GM23248 (cell line): ENCODE measurements at regions not wholly inside any gene's neighbourhood (a gene's known extent, or its start where the extent isn't known, plus 50 kb on each side); places are given as distances from the start of the nearest gene placed in this dataset.

Source experiments
- DNase-seq: peaks from one replicate; pipeline ENCODE4 v3.0.0-alpha.2; 2015
- H2AFZ ChIP-seq: fragments of 200-600 bp; sonication (generic); 2 replicates; pipeline ENCODE4 v1.6.1; 2016; ENCODE audit warnings: antibody characterized with exemption
- H3F3A ChIP-seq: fragments of 200-600 bp; sonication (generic); 2 replicates; pipeline ENCODE4 v1.6.1; 2016; ENCODE audit warnings: mild to moderate bottlenecking, antibody characterized with exemption, mixed run types; ENCODE audit not compliant: insufficient read depth
- H3K27ac ChIP-seq: fragments of 200-600 bp; sonication (generic); 2 replicates; pipeline ENCODE4 v1.5.1; 2016; ENCODE audit warnings: mild to moderate bottlenecking
- H3K27me3 ChIP-seq: fragments of 200-600 bp; sonication (generic); replicated peaks from 2 replicates; pipeline ENCODE4 v1.6.1; 2016; ENCODE audit warnings: mild to moderate bottlenecking; ENCODE audit not compliant: insufficient read depth
- H3K36me3 ChIP-seq: fragments of 200-600 bp; sonication (generic); 2 replicates; pipeline ENCODE4 v1.6.1; 2016; ENCODE audit warnings: low read depth, mild to moderate bottlenecking
- H3K4me1 ChIP-seq: fragments of 200-600 bp; sonication (generic); 2 replicates; pipeline ENCODE4 v1.6.1; 2016; ENCODE audit warnings: mild to moderate bottlenecking; ENCODE audit not compliant: insufficient read depth
- H3K4me2 ChIP-seq: fragments of 200-600 bp; sonication (generic); one replicate; pipeline ENCODE4 v1.6.1; 2016; ENCODE audit warnings: mild to moderate bottlenecking; ENCODE audit not compliant: unreplicated experiment
- H3K4me3 ChIP-seq: fragments of 200-600 bp; sonication (generic); 2 replicates; pipeline ENCODE4 v1.5.1; 2016; ENCODE audit warnings: mild to moderate bottlenecking
- H3K79me2 ChIP-seq: fragments of 200-600 bp; sonication (generic); 2 replicates; pipeline ENCODE4 v1.6.1; 2016; ENCODE audit warnings: mild to moderate bottlenecking; ENCODE audit not compliant: insufficient read depth
- H3K9ac ChIP-seq: fragments of 200-600 bp; sonication (generic); 2 replicates; pipeline ENCODE4 v1.6.1; 2016; ENCODE audit warnings: mild to moderate bottlenecking
- H3K9me2 ChIP-seq: fragments of 200-600 bp; sonication (generic); 2 replicates; pipeline ENCODE4 v1.6.1; 2016; ENCODE audit warnings: mixed run types, mild to moderate bottlenecking, moderate library complexity; ENCODE audit not compliant: insufficient read depth
- H3K9me3 ChIP-seq: fragments of 200-600 bp; sonication (generic); one replicate; pipeline ENCODE4 v1.6.1; 2017; ENCODE audit warnings: low read depth
- H4K20me1 ChIP-seq: fragments of 200-600 bp; sonication (generic); 2 replicates; pipeline ENCODE4 v1.6.0; 2016; ENCODE audit not compliant: insufficient read depth
- EZH2 ChIP-seq: fragments of 200-600 bp; sonication (generic); IDR thresholded peaks from 2 replicates; pipeline ENCODE4 v1.6.1; 2018; ENCODE audit warnings: antibody characterized with exemption, mild to moderate bottlenecking; ENCODE audit not compliant: insufficient read depth, poor library complexity, severe bottlenecking
- EZH2phosphoT487 ChIP-seq: fragments of 200-600 bp; sonication (generic); IDR thresholded peaks from 2 replicates; pipeline ENCODE4 v1.6.1; 2018; ENCODE audit warnings: antibody characterized with exemption, moderate library complexity, mild to moderate bottlenecking, low read depth; ENCODE audit not compliant: insufficient read depth
- WGBS, 2 experiments: methylation state at CpG; one replicate each; pipeline ENCODE4 v1.1.6; 2015 to 2017; ENCODE audit warnings: low lambda C conversion rate in 2 of 2, low coverage in 1 of 2; ENCODE audit errors: missing lambda C conversion rate in 2 of 2; 5-methylcytosine and 5-hydroxymethylcytosine counted together
- in situ Hi-C: fragments of 300-500 bp; cut with MboI; formaldehyde crosslinking; loops from 2 replicates; pipeline ENCODE4 v1.15.0; 2020

- H3K79me2 ChIP-seq = no peaks in the 10 kb centered on the region
- no peak overlapping the region for H3K4me2 ChIP-seq
- TF ChIP-seq EZH2 = no peak
- TF ChIP-seq EZH2phosphoT487 = no peak
- H2AFZ ChIP-seq = no peak overlapping the region
- no peaks in the 10 kb centered on the region for H3K36me3 ChIP-seq
- H3F3A ChIP-seq = no peaks in the 10 kb centered on the region
- in situ Hi-C loops = loop anchor here (10.0 kb wide), 2 partner anchors 354 to 424 kb away; partner anchors contain the start of gene TFAP2C
- peaks cover 19% of the 10 kb centered on the region for H3K27me3 ChIP-seq
- H4K20me1 ChIP-seq = no peaks in the 10 kb centered on the region
- no peaks in the 10 kb centered on the region for H3K9me2 ChIP-seq
- H3K4me3 ChIP-seq = no peak overlapping the region
- H3K27ac ChIP-seq = no peak overlapping the region
- no peak overlapping the region for H3K9ac ChIP-seq
- no peaks in the 10 kb centered on the region for H3K4me1 ChIP-seq
- no peak for DNase-seq
- no peaks in the 10 kb centered on the region for H3K9me3 ChIP-seq
- 78% methylated on average over 13 of the region's 13 CpGs for WGBS, 2 experiments
Measured at GRCh38 chr20:56978475-56978874, 288.0 kb downstream of the BMP7 start.

GRCh38 chr20:56979125-56979524, 287.3 kb downstream of the BMP7 start:
- in situ Hi-C loops = loop anchor here (10.0 kb wide), 2 partner anchors 354 to 424 kb away; partner anchors contain the start of gene TFAP2C
- WGBS, 2 experiments = 66 to 83% methylated on average over 4 to 5 of the region's 5 CpGs
- no peaks in the 10 kb centered on the region for H3K79me2 ChIP-seq
- no peak for DNase-seq
- H3K9me3 ChIP-seq = no peaks in the 10 kb centered on the region
- no peak overlapping the region for H3K27ac ChIP-seq
- H3K27me3 ChIP-seq = peaks cover 19% of the 10 kb centered on the region
- H4K20me1 ChIP-seq = no peaks in the 10 kb centered on the region
- H3K9ac ChIP-seq = no peak overlapping the region
- H3K36me3 ChIP-seq = no peaks in the 10 kb centered on the region
- no peak overlapping the region for H2AFZ ChIP-seq
- peaks cover under 1% of the 10 kb centered on the region; the same call in 1 of the 2 replicates for H3K9me2 ChIP-seq
- H3K4me1 ChIP-seq = no peaks in the 10 kb centered on the region
- H3F3A ChIP-seq = no peaks in the 10 kb centered on the region
- TF ChIP-seq EZH2phosphoT487 = no peak
- H3K4me3 ChIP-seq = no peak overlapping the region
- H3K4me2 ChIP-seq = no peak overlapping the region

DNA sequence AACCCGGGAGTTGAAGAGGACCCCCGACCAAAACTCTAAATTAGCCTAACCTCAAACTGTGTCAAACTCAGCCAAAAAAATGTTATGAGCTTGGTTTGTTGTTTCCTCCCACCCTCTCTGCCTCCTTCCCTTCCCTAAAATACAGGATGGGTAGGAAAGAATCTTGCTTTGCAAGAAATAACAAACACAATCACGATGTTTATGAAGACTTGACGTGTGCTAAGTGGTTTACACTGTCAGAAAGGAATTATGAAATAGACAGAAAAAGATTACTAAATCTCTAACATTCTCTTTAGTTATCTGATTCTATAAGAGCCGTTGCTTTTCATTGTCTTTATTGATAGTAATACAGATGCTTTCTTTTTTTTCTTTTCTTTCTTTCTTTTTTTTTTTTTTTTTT, 285.1 kb downstream of the BMP7 start:
- DNase-seq = no peak
- Histone ChIP-seq H3K4me1 (no peaks in the 10 kb centered on the region), H3K4me2 (no peak overlapping the region), H3F3A (peaks cover 10% of the 10 kb centered on the region), H3K9me3 (no peaks in the 10 kb centered on the region), H3K27me3 (peaks cover 14% of the 10 kb centered on the region), H2AFZ (no peak overlapping the region), H4K20me1 (no peaks in the 10 kb centered on the region), H3K9ac (no peak overlapping the region), H3K9me2 (peaks cover 4% of the 10 kb centered on the region; the same call in 1 of the 2 replicates), H3K36me3 (no peaks in the 10 kb centered on the region), H3K27ac (no peak overlapping the region), H3K79me2 (no peaks in the 10 kb centered on the region), H3K4me3 (no peak overlapping the region)
- 55 to 61% methylated on average over 5 of the region's 5 CpGs for WGBS, 2 experiments
- TF ChIP-seq EZH2phosphoT487 = no peak
- TF ChIP-seq EZH2 = no peak
- in situ Hi-C loops = no loop called here

GRCh38 chr20:56983813-56984212, 282.6 kb downstream of the BMP7 start:
- H3K9me2 ChIP-seq = peaks cover 4% of the 10 kb centered on the region; the same call in 1 of the 2 replicates
- H3K27me3 ChIP-seq = peaks cover 14% of the 10 kb centered on the region
- TF ChIP-seq EZH2phosphoT487 (no peak), EZH2 (no peak)
- in situ Hi-C loops = no loop called here
- no peak overlapping the region for H2AFZ ChIP-seq
- no peak overlapping the region for H3K4me3 ChIP-seq
- H3K9me3 ChIP-seq = no peaks in the 10 kb centered on the region
- no peak for DNase-seq
- H3K27ac ChIP-seq = no peak overlapping the region
- H4K20me1 ChIP-seq = no peaks in the 10 kb centered on the region
- H3K79me2 ChIP-seq = no peaks in the 10 kb centered on the region
- peaks cover 10% of the 10 kb centered on the region for H3F3A ChIP-seq
- no peaks in the 10 kb centered on the region for H3K4me1 ChIP-seq
- no peak overlapping the region for H3K4me2 ChIP-seq
- H3K36me3 ChIP-seq = no peaks in the 10 kb centered on the region
- H3K9ac ChIP-seq = no peak overlapping the region

DNA sequence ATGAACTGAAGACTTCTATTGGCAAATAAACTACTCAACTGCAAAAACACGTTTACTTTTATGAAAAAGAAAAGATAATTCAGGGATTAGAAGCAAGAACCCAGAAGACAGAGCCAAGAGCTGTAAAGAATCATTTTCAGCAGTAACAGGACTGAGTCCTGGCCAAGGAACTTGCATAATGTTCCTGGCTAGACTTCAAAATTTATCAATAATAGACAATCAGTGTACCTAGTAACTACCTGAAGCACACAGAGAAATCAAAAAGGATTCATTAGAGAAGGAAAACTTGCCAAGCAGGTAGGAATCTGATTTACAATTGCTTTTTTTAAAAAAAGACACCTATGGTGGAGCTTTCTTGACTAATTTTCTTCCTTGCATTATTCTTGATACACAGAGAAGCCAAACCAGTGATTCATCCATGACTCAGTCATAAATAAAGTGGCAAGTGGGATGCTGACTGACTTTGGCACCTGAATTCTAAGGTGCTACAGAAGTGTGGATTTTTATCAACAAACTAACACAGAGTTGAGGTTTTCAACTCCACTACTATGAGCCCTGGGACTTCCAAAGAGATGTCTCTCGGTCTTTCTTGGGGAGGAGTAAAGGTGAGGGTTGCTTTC, 281.3 kb downstream of the BMP7 start:
- peaks cover 10% of the 10 kb centered on the region for H3F3A ChIP-seq
- no peaks in the 10 kb centered on the region for H3K36me3 ChIP-seq
- H3K4me1 ChIP-seq = no peaks in the 10 kb centered on the region
- peaks cover 4% of the 10 kb centered on the region; the same call in 1 of the 2 replicates for H3K9me2 ChIP-seq
- TF ChIP-seq EZH2 (no peak), EZH2phosphoT487 (no peak)
- no peaks in the 10 kb centered on the region for H4K20me1 ChIP-seq
- H3K27me3 ChIP-seq = peaks cover 8% of the 10 kb centered on the region; the same call in 1 of the 2 replicates
- H3K27ac ChIP-seq = no peak overlapping the region
- no peak overlapping the region for H2AFZ ChIP-seq
- peak; percentile 41 for DNase-seq
- in situ Hi-C loops = no loop called here
- no peak overlapping the region for H3K4me2 ChIP-seq
- no peak overlapping the region for H3K4me3 ChIP-seq
- no peaks in the 10 kb centered on the region for H3K9me3 ChIP-seq
- H3K9ac ChIP-seq = no peak overlapping the region
- WGBS, 2 experiments = 0 to 5% methylated on average over 2 of the region's 2 CpGs
- no peaks in the 10 kb centered on the region for H3K79me2 ChIP-seq
